Activated CD4-positive, alpha-beta memory T cell treated with anti-CD3 and anti-CD28 coated beads for 36 hours (primary cell): ENCODE measurements at regions not wholly inside any gene's neighbourhood (a gene's known extent, or its start where the extent isn't known, plus 50 kb on each side); places are given as distances from the start of the nearest gene placed in this dataset.

Experiments
- CTCF ChIA-PET: fragments of 350-600 bp; sonication (Branson Sonifier 250); formaldehyde crosslinking; loops from one replicate; lab custom pipeline; 2021; ENCODE audit warnings: antibody characterized with exemption, inconsistent platforms; lab: Charles Lee
- POLR2A ChIA-PET: fragments of 350-600 bp; sonication (Branson Sonifier 250); formaldehyde crosslinking; loops from one replicate; lab custom pipeline; 2021; ENCODE audit warnings: antibody characterized with exemption; lab: Charles Lee
- DNase-seq: peaks from one replicate; pipeline ENCODE4 v3.0.0-alpha.2; 2020
- H3K27ac Mint-ChIP-seq: one replicate; pipeline ENCODE4 v1.8.0; 2021; ENCODE audit warnings: mixed read lengths
- H3K27me3 Mint-ChIP-seq: one replicate; pipeline ENCODE4 v1.8.0; 2021; ENCODE audit warnings: mixed read lengths
- H3K36me3 Mint-ChIP-seq: one replicate; pipeline ENCODE4 v1.8.0; 2021; ENCODE audit warnings: mixed read lengths
- H3K4me1 Mint-ChIP-seq: one replicate; pipeline ENCODE4 v1.8.0; 2021; ENCODE audit warnings: low read depth, mixed read lengths
- H3K4me3 Mint-ChIP-seq: one replicate; pipeline ENCODE4 v1.8.0; 2021; ENCODE audit warnings: mild to moderate bottlenecking, mixed read lengths
- H3K9me3 Mint-ChIP-seq: one replicate; pipeline ENCODE4 v1.8.0; 2021; ENCODE audit warnings: mixed read lengths
- intact Hi-C: fragments of 100-400 bp; cut with micrococcal nuclease; formaldehyde crosslinking; loops from one replicate; pipeline ENCODE4 v1.15.1; 2023

- POLR2A ChIA-PET = no interaction called here
- Mint-ChIP-seq H3K4me1 (peaks cover 9% of the 10 kb centered on the region), H3K27me3 (peaks cover 8% of the 10 kb centered on the region), H3K27ac (no peak overlapping the region), H3K9me3 (no peaks in the 10 kb centered on the region), H3K4me3 (no peak overlapping the region), H3K36me3 (no peaks in the 10 kb centered on the region)
- no peak for DNase-seq
- intact Hi-C loops = no loop called here
- CTCF ChIA-PET = no interaction called here
Measured at GRCh38 chr6:150312395-150312794, 56.4 kb upstream of the IYD start.

DNA sequence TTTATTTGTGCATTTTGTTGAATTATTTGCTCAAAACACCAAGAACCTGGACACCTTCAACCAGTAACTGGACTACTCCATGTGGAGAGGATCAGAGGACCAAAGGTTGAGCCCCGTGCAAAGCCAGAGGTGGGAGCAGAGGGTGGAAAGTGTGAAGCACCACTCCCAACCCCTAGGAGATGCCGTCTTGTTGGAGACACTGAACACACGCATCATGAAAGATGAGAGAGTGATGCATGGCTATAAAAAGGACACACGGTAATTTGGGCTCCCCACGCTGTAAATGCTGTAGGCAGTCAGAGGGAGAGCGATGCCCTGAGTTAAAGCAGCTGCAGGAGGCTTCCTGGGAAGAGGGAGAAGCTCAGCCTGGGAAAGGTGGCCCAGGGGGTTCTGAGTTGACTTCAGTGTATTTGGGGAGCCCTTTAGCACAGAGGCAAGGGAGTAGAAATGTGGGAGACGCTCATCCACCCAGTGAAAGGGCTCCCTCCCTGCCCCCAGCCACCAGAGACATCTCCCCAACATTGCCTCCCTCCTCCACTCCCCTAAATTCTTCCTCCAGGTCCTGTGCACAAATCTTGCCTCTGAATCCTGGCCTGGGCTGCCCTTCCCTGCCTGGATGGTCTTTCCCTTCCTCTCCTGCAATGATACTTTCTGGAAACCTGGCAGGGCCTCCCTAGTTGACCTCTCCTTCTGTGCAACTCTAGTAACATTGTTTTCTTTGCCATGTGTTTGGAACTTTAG lies 55.8 kb upstream of the IYD start:
- no peaks in the 10 kb centered on the region for H3K9me3 Mint-ChIP-seq
- intact Hi-C loops = no loop called here
- ChIA-PET POLR2A (no interaction called here), CTCF (no interaction called here)
- H3K4me1 Mint-ChIP-seq = peaks cover 9% of the 10 kb centered on the region
- H3K27ac Mint-ChIP-seq = no peak overlapping the region
- no peaks in the 10 kb centered on the region for H3K36me3 Mint-ChIP-seq
- DNase-seq = no peak
- no peak overlapping the region for H3K4me3 Mint-ChIP-seq
- H3K27me3 Mint-ChIP-seq = peaks cover 8% of the 10 kb centered on the region

DNA sequence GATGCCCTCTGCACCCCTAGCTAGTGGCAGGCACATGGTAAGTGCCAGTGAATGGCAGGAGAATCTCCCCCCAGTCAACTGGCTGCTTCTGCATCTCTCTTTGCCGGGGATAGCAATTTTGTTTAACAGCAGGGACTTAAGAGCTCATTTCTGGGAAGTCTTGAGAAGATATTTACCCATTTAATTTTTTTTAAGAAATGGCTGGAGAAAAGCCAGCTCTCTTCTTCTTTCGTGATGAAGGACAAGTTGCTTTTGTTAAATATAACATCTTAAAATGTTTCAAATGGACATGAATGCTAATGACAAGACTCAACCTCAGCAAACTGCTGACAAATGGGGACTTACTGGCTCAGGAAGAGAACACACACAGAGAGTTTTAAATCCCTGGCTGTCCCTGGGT lies 55.0 kb upstream of the IYD start:
- no peak overlapping the region for H3K4me3 Mint-ChIP-seq
- peaks cover 6% of the 10 kb centered on the region for H3K27me3 Mint-ChIP-seq
- no peaks in the 10 kb centered on the region for H3K9me3 Mint-ChIP-seq
- no peak overlapping the region for H3K27ac Mint-ChIP-seq
- H3K4me1 Mint-ChIP-seq = peaks cover 9% of the 10 kb centered on the region
- ChIA-PET POLR2A (no interaction called here), CTCF (no interaction called here)
- intact Hi-C loops = no loop called here
- H3K36me3 Mint-ChIP-seq = no peaks in the 10 kb centered on the region
- no peak for DNase-seq

GRCh38 chr6:150314230-150315188 lies 54.3 kb upstream of the IYD start:
- Mint-ChIP-seq H3K4me3 (no peak overlapping the region), H3K27me3 (peaks cover 6% of the 10 kb centered on the region), H3K36me3 (no peaks in the 10 kb centered on the region), H3K9me3 (no peaks in the 10 kb centered on the region), H3K4me1 (peaks cover 9% of the 10 kb centered on the region), H3K27ac (no peak overlapping the region)
- intact Hi-C loops = no loop called here
- ChIA-PET CTCF (no interaction called here), POLR2A (no interaction called here)
- DNase-seq = no peak

GRCh38 chr6:150315626-150316025 lies 53.2 kb upstream of the IYD start:
- POLR2A ChIA-PET = no interaction called here

DNA sequence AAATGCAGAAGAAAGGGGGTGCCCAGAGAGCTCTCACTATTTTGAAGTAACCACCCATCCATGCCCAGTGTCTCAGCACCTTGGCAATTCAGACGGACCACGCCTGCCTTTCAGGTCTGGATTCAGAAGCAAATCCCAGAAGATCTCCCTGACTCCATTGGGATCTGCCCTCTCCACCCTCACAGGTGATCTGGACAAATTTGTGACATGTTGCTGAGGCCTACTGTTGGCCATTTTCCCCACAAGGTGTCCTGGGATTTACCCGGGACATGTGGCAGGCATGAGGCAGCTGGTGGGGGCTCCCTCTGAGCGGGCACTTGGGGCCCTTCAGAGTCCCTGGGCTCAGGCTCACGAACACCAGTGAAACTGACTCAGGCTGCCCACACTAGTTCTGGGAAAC lies 51.9 kb upstream of the IYD start:
- no peak overlapping the region for H3K27ac Mint-ChIP-seq
- CTCF ChIA-PET = interaction anchor here (2.1 kb wide), 1 partner anchor 79 kb away, joined by 5 read pairs; no protein-coding TSS in a partner anchor

More at GRCh38 chr6:150315626-150316025, 53.2 kb upstream of the IYD start:
- H3K9me3 Mint-ChIP-seq = no peaks in the 10 kb centered on the region
- no peak overlapping the region for H3K4me3 Mint-ChIP-seq
- peaks cover 9% of the 10 kb centered on the region for H3K4me1 Mint-ChIP-seq
- no peaks in the 10 kb centered on the region for H3K36me3 Mint-ChIP-seq
- CTCF ChIA-PET = no interaction called here
- peaks cover 6% of the 10 kb centered on the region for H3K27me3 Mint-ChIP-seq
- no peak overlapping the region for H3K27ac Mint-ChIP-seq
- no peak for DNase-seq
- intact Hi-C loops = no loop called here

More for the DNA sequence above, 51.9 kb upstream of the IYD start:
- POLR2A ChIA-PET = no interaction called here
- no peak for DNase-seq
- H3K4me3 Mint-ChIP-seq = no peak overlapping the region
- no peaks in the 10 kb centered on the region for H3K9me3 Mint-ChIP-seq
- H3K27me3 Mint-ChIP-seq = peaks cover 2% of the 10 kb centered on the region
- intact Hi-C loops = no loop called here
- no peaks in the 10 kb centered on the region for H3K36me3 Mint-ChIP-seq
- no peaks in the 10 kb centered on the region for H3K4me1 Mint-ChIP-seq
